GM18507 (cell line): ENCODE measurements at regions not wholly inside any gene's neighbourhood (a gene's known extent, or its start where the extent isn't known, plus 50 kb on each side); places are given as distances from the start of the nearest gene placed in this dataset.
"Not testable (repeated sequence)": the region's sequence is repeated elsewhere in the genome, so short reads cannot be mapped to it uniquely, and the experiment has no call there.

Experiments used
- DNase-seq: peaks from one replicate; pipeline ENCODE4 v3.0.0; 2011; ENCODE audit warnings: low read depth; ENCODE audit not compliant: insufficient read length; ENCODE audit errors: extremely low spot score
- FAIRE-seq: peaks from 2 replicates; lab custom pipeline; 2011; peaks lifted over from hg19 to GRCh38; lab: Jason Lieb, UNC

DNA sequence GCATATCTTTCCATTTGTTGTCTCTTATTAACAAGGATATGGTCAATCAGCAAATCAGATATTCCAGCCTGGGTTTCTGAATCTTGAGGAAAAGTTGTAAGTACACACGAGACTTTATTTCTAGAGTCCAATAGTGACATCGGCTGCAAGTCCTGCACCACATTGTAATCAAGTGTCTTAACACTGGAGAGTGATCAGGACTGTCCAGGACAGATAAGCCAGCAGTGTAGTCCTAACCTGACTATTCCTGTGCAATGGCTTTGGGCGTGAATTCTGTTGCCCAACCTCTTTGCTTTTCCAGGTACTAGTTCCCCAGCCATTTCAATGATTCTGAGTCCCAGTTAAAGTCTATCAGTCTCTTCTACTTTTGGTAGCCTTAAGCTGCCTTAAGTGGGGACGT lies 395.0 kb downstream of the PCDH10 start:
- FAIRE-seq: no peak
- no peak for DNase-seq

DNA sequence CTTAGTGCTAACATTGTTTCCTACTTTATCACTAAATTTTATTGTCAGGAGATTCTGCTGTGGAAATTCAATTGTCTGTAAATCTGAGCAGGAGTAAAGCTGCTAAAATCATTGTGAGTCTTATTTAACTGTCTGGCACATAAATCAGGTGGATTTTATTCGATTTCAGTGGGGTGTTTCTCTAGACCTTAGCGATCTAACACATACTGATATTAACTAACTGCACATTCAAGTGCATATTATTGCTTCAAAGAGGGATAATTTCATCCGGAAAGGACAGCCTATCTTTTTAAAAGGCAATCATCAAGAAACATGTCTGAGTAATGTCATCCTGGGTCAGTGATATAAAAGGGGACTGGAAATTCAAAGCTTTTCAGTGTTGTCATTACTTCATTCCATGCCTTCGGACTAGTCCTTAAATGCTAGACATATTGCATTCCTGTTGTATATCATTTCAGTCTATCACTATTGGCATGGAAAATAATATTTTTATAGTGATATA lies 388.7 kb downstream of the PCDH10 start:
- FAIRE-seq (no peak), DNase-seq (no peak)

DNA sequence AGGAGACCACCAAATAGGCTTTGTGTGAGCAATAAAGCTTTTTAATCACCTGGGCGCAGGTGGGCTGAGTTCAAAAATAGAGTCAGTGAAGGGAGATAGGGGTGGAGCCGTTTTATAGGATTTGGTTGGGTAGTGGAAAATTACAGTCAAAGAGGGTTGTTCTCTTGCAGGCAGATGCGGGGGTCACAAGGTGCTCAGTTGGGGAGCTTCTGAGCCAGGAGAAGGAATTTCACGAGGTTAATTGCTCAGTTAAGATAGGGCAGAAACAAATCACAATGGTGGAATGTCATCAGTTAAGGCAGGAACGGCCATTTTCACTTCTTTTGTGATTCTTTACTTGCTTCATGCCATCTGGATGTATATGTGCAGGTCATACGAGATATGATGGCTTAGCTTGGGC lies 385.1 kb downstream of the PCDH10 start:
- not testable (repeated sequence) for DNase-seq, FAIRE-seq

- no peak for FAIRE-seq
- no peak for DNase-seq
Observed at GRCh38 chr4:133524369-133524768, 375.3 kb downstream of the PCDH10 start.

DNA sequence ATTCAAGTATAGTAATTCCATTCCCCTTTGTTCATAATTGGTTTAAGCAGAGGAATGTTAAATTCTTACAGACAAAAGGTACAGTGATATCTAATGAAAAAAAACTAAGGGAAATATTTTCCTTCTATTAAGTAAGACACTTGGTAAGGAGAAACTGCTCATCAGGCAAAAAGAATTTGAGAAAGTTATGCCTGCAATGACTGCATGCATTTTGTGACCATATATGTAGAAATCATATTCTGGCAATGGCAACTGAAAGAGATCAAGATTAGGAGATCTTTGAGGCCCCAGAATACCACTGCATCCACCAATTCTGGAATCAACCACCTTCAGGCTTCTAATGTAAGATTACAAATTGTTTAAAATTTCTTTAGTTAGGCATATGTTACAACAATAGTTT lies 364.8 kb downstream of the PCDH10 start:
- DNase-seq (no peak), FAIRE-seq (no peak)

DNA sequence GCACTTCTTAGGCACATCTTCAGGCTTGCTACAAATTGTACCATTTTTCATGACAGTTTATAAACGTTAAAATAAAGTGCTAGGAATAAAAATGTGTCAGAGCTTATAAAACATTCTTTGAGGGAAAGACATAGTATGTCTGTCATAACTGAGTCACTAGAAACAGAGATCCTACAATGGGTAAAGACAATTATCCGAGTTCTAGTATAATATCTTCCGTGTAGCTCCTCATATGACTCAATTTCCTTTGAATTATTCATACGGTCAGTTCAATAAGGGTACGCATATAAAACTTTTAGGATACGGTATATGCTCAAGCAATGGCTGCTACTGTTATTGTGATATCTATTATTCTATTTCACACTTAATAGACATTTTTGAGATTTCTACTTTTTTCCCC lies 349.1 kb downstream of the PCDH10 start:
- FAIRE-seq: no peak
- no peak for DNase-seq

- DNase-seq (no peak), FAIRE-seq (no peak)
Observed at GRCh38 chr4:133493776-133494175, 344.7 kb downstream of the PCDH10 start.

- DNase-seq: no peak
- no peak for FAIRE-seq
Observed at GRCh38 chr4:133493241-133493640, 344.1 kb downstream of the PCDH10 start.

DNA sequence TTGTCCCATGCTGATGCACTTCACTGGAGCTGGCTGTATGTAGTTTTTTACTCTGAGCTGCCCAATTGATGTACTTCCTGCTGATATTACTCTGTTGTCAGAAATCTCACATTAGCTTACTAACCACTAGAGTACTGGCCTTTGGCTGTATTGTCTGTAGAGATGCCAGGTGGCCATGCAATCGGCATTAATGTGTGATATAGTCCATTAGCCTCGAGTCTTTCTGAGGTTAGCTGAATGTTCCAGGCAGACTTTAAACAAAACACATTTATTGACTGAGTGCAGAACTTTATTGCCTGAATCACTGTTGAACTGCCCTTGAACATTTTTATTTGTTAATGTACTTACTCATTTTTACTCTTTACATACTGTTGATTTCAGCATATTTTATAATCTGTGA lies 335.2 kb downstream of the PCDH10 start:
- DNase-seq (no peak), FAIRE-seq (no peak)

DNA sequence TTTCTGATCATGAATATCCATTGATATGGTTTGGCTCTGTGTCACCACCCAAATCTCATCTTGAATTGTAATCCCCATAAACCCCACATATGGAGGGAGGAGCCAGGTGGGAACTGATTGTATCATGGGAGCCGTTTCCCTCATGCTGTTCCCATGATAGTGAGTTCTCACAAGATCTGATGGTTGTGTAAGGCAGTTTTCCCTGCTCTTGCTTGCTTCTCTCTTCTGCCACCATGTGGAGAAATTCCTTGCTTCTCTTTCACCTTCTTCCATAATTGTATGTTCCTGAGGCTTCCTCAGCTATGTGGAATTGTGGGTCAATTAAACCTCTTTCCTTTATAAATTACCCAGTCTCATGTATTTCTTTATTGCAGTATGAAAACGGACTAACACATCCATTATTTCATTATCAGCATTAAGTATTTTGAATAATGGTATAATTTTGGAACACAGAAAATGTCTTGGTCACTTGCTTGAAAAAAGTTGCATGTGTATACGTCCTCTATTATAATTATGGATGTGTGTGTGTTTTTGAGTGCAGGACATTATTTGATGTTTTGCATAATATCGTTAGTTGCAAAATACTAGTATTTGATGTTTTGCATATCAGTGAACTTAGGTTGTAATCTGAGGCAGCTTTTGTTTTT lies 334.6 kb downstream of the PCDH10 start:
- FAIRE-seq: no peak

DNA sequence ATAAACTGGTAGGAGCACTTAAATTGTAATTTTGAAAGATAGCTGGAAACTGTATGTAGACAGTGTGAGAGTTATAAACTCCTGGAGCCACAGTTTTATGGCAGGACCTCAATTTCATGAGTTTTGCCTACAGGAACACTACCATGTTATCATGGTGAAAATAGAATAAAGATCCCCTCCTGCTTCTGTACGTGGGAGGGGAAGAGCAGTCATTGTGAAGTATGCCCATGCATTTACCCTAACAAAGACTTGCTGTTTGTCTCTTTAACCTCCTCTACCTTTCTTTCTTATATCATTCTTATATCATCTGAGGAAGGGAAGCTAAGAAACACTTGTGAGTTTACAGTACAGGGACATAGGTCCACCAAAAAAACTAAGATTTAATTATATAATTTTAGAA lies 327.0 kb downstream of the PCDH10 start:
- FAIRE-seq: no peak
- DNase-seq: no peak

More for the DNA sequence above, 334.6 kb downstream of the PCDH10 start:
- no peak for DNase-seq

GRCh38 chr4:133474501-133474900 lies 325.4 kb downstream of the PCDH10 start:
- no peak for FAIRE-seq

DNA sequence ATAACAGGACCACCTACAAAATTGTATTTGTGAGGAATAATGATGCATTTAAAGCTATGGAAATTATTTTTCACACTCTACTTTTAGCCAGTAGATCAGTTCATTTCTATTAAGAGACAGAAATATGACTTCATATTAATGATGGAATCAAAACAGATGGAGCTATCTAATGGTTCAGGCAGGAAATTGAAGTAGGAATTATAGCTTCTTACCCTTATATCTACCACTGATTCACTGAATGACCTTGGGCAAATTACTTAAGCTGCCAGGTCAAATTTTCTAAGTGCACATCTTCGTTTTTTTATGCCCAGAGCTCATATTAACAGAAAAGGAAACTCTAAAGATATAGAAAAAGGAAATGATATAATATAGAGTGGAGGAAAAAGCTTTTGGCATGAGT lies 323.1 kb downstream of the PCDH10 start:
- DNase-seq (no peak), FAIRE-seq (no peak)

More at GRCh38 chr4:133474501-133474900, 325.4 kb downstream of the PCDH10 start:
- DNase-seq: no peak

- FAIRE-seq (no peak), DNase-seq (no peak)
Observed at GRCh38 chr4:133467290-133467947, 318.3 kb downstream of the PCDH10 start.

- DNase-seq: no peak
- no peak for FAIRE-seq
Observed at GRCh38 chr4:133465022-133465421, 315.9 kb downstream of the PCDH10 start.

GRCh38 chr4:133464311-133464710 lies 315.2 kb downstream of the PCDH10 start:
- DNase-seq: no peak
- no peak for FAIRE-seq

DNA sequence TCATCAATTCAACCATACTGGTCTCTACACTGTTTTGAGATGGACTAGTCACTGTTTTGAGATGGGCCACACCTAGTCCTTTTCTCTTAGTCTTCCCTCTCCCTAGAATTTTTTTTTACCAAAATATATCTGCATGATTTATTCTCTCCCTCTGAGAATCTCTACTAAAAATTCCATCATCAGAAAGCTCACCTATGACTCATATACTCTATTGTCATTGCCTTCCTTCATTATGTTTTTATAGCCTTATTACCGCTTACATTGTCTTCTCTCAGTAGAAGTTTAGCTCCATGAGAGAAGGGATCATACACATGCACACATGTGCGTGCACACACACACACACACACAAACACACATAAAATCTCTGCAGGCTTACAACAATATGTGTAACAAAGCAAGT lies 303.6 kb downstream of the PCDH10 start:
- DNase-seq: no peak
- no peak for FAIRE-seq

GRCh38 chr4:133450813-133451212 lies 301.7 kb downstream of the PCDH10 start:
- FAIRE-seq (no peak), DNase-seq (no peak)

GRCh38 chr4:133440404-133440803 lies 291.3 kb downstream of the PCDH10 start:
- DNase-seq: no peak
- FAIRE-seq: no peak

- FAIRE-seq (no peak), DNase-seq (no peak)
Observed at GRCh38 chr4:133439830-133440229, 290.7 kb downstream of the PCDH10 start.

- no peak for FAIRE-seq
Observed at GRCh38 chr4:133424605-133425004, 275.5 kb downstream of the PCDH10 start.

More at GRCh38 chr4:133424605-133425004, 275.5 kb downstream of the PCDH10 start:
- no peak for DNase-seq
